Endodermal cell (in vitro differentiated cells): ENCODE measurements at regions not wholly inside any gene's neighbourhood (a gene's known extent, or its start where the extent isn't known, plus 50 kb on each side); places are given as distances from the start of the nearest gene placed in this dataset.

ENCODE experiments used
- DNase-seq: peaks from one replicate; pipeline ENCODE4 v3.0.0-alpha.2; 2017
- H3K27ac ChIP-seq: 2 replicates; pipeline ENCODE4 v1.5.1; 2013; ENCODE audit warnings: mild to moderate bottlenecking, low read depth, low read length, moderate library complexity
- H3K27me3 ChIP-seq: 2 replicates; pipeline ENCODE4 v1.6.1; 2013; ENCODE audit warnings: mild to moderate bottlenecking, low read length, moderate library complexity; ENCODE audit not compliant: insufficient read depth, control insufficient read depth, poor library complexity, severe bottlenecking
- H3K36me3 ChIP-seq: 2 replicates; pipeline ENCODE4 v1.7.0; 2013; ENCODE audit warnings: mild to moderate bottlenecking, low read length, moderate library complexity; ENCODE audit not compliant: control insufficient read depth, insufficient read depth
- H3K4me1 ChIP-seq: one replicate; pipeline ENCODE4 v1.7.0; 2013; ENCODE audit warnings: low read length; ENCODE audit not compliant: control insufficient read depth, insufficient read depth
- H3K4me3 ChIP-seq: 2 replicates; pipeline ENCODE4 v1.5.1; 2013; ENCODE audit warnings: mild to moderate bottlenecking, low read length, moderate library complexity
- H3K9ac ChIP-seq: 2 replicates; pipeline ENCODE4 v1.6.1; 2013; ENCODE audit warnings: mild to moderate bottlenecking, low read length, moderate library complexity; ENCODE audit not compliant: poor library complexity, severe bottlenecking; ENCODE audit errors: extremely low read depth
- H3K9me3 ChIP-seq: 2 replicates; pipeline ENCODE4 v1.6.1; 2013; ENCODE audit warnings: mild to moderate bottlenecking, low read length, moderate library complexity; ENCODE audit not compliant: control insufficient read depth
- H3K27ac Mint-ChIP-seq: 2 replicates; pipeline ENCODE4 v1.8.0; 2020; ENCODE audit warnings: mixed read lengths
- H3K27me3 Mint-ChIP-seq: 2 replicates; pipeline ENCODE4 v1.8.0; 2021; ENCODE audit warnings: mild to moderate bottlenecking, mixed read lengths; ENCODE audit not compliant: insufficient read depth
- H3K36me3 Mint-ChIP-seq: 2 replicates; pipeline ENCODE4 v1.8.0; 2020; ENCODE audit warnings: low read depth, mixed read lengths
- H3K4me1 Mint-ChIP-seq: 2 replicates; pipeline ENCODE4 v1.8.0; 2020; ENCODE audit warnings: mixed read lengths
- H3K4me3 Mint-ChIP-seq: 2 replicates; pipeline ENCODE4 v1.8.0; 2020; ENCODE audit warnings: mild to moderate bottlenecking, moderate library complexity, mixed read lengths
- H3K9me3 Mint-ChIP-seq: 2 replicates; pipeline ENCODE4 v1.8.0; 2020; ENCODE audit warnings: mild to moderate bottlenecking, mixed read lengths
- WGBS, 2 experiments: methylation state at CpG; one replicate each; pipeline versions ENCODE4 v1.1.5 to v1.1.7; 2013; ENCODE audit warnings: missing lambda C conversion rate in 2 of 2, mixed read lengths in 1 of 2; ENCODE audit not compliant: insufficient coverage in 1 of 2, insufficient read length in 1 of 2; 5-methylcytosine and 5-hydroxymethylcytosine counted together
- TF ChIP-seq, protein P1 (sequence below): fragments of 200-600 bp; sonication (generic); conservative IDR thresholded peaks from 2 replicates; pipeline ENCODE4 v1.5.0; 2021; ENCODE audit warnings: antibody characterized with exemption, mild to moderate bottlenecking

GRCh38 chr9:36768677-36769076 lies 196.0 kb downstream of the MELK start:
- no peaks in the 10 kb centered on the region for H3K4me1 Mint-ChIP-seq
- peaks cover 41% of the 10 kb centered on the region for H3K27me3 Mint-ChIP-seq

GRCh38 chr9:36770025-36770424 lies 197.3 kb downstream of the MELK start:
- Histone ChIP-seq H3K27me3 (peaks cover 26% of the 10 kb centered on the region), H3K9me3 (no peaks in the 10 kb centered on the region), H3K4me1 (no peaks in the 10 kb centered on the region), H3K4me3 (no peak overlapping the region), H3K9ac (no peak overlapping the region), H3K36me3 (no peaks in the 10 kb centered on the region), H3K27ac (no peak overlapping the region)
- H3K4me1 Mint-ChIP-seq, result no peaks in the 10 kb centered on the region
- H3K27me3 Mint-ChIP-seq, result peaks cover 41% of the 10 kb centered on the region
- H3K9me3 Mint-ChIP-seq, result no peaks in the 10 kb centered on the region
- H3K36me3 Mint-ChIP-seq, result no peaks in the 10 kb centered on the region
- no peak overlapping the region for H3K4me3 Mint-ChIP-seq
- 85 to 88% methylated on average over 6 to 9 of the region's 9 CpGs for whole genome bisulfite sequencing, 2 experiments
- H3K27ac Mint-ChIP-seq, result no peak overlapping the region
- TF ChIP-seq, protein P1, sequence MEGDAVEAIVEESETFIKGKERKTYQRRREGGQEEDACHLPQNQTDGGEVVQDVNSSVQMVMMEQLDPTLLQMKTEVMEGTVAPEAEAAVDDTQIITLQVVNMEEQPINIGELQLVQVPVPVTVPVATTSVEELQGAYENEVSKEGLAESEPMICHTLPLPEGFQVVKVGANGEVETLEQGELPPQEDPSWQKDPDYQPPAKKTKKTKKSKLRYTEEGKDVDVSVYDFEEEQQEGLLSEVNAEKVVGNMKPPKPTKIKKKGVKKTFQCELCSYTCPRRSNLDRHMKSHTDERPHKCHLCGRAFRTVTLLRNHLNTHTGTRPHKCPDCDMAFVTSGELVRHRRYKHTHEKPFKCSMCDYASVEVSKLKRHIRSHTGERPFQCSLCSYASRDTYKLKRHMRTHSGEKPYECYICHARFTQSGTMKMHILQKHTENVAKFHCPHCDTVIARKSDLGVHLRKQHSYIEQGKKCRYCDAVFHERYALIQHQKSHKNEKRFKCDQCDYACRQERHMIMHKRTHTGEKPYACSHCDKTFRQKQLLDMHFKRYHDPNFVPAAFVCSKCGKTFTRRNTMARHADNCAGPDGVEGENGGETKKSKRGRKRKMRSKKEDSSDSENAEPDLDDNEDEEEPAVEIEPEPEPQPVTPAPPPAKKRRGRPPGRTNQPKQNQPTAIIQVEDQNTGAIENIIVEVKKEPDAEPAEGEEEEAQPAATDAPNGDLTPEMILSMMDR, result no peak
- DNase-seq, result no peak

More at GRCh38 chr9:36768677-36769076, 196.0 kb downstream of the MELK start:
- WGBS, 2 experiments, result 90 to 95% methylated on average over 3 of the region's 3 CpGs
- H3K4me3 Mint-ChIP-seq, result no peak overlapping the region
- no peaks in the 10 kb centered on the region for H3K9me3 ChIP-seq
- peaks cover 26% of the 10 kb centered on the region for H3K27me3 ChIP-seq
- no peak overlapping the region for H3K4me3 ChIP-seq
- no peak overlapping the region for H3K27ac ChIP-seq
- no peak overlapping the region for H3K9ac ChIP-seq
- no peaks in the 10 kb centered on the region for H3K4me1 ChIP-seq
- H3K9me3 Mint-ChIP-seq, result no peaks in the 10 kb centered on the region
- no peaks in the 10 kb centered on the region for H3K36me3 ChIP-seq
- TF ChIP-seq, protein P1, result no peak
- no peak overlapping the region for H3K27ac Mint-ChIP-seq
- DNase-seq, result no peak
- no peaks in the 10 kb centered on the region for H3K36me3 Mint-ChIP-seq

DNA sequence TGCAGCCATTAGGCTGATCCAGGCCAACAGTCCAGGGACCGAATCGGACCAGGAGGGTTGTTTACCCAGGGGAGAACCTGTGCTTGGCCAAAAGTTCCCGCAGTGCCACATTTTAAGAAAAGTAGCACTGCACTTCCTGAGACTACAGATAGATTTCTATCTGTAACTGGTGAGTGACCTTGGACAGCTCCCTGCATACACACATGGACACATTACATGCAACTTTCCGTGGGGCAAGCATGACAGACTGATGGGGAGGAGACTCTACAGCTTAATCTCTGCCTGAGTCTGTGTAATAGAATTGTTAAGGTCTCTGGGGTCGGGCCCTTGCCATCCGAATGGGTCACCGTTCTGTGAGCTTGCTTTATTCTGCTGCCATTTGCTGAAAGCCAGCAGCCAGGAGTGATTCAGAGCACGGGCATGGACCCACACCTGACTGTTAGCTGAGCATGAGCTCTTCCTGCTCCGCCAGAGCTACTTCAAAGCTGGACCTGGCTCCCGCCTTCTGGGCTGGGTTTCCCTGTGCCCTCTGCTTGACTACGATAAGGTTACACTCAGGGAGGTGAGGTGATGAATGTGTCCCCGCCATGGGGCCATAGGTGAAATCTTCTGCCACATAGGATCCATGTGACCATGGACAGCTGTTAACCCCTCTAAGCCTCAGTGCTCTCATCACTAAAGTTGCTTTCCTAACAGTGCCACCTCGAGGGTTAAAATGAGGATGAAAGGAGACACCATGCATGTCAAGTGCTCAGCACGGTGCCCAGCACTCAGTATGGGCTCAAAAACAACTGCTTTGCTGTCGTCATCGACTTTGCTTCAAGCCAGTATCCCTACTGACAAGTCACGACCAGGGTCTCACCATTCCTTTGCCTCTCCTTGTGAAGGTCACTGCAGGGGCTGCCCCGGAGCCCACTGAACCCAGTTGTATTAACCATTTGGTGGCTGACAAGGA lies 200.0 kb downstream of the MELK start:
- Mint-ChIP-seq H3K27ac (no peak overlapping the region), H3K4me3 (no peak overlapping the region), H3K9me3 (no peaks in the 10 kb centered on the region), H3K4me1 (no peaks in the 10 kb centered on the region), H3K27me3 (peaks cover 31% of the 10 kb centered on the region), H3K36me3 (no peaks in the 10 kb centered on the region)
- no peaks in the 10 kb centered on the region for H3K4me1 ChIP-seq
- peaks cover 21% of the 10 kb centered on the region for H3K27me3 ChIP-seq
- H3K27ac ChIP-seq, result no peak overlapping the region
- WGBS, 2 experiments, result 55 to 62% methylated on average over 12 to 18 of the region's 18 CpGs
- H3K9me3 ChIP-seq, result no peaks in the 10 kb centered on the region
- peak; percentile 72 for DNase-seq
- H3K4me3 ChIP-seq, result no peak overlapping the region
- no peaks in the 10 kb centered on the region for H3K36me3 ChIP-seq
- no peak overlapping the region for H3K9ac ChIP-seq
- TF ChIP-seq, protein P1, result no peak
